H9 (cell line): ENCODE measurements at regions not wholly inside any gene's neighbourhood (a gene's known extent, or its start where the extent isn't known, plus 50 kb on each side); places are given as distances from the start of the nearest gene placed in this dataset.

Source experiments
- DNase-seq: peaks from one replicate; pipeline ENCODE4 v3.0.0-alpha.2; 2017
- H2AFZ ChIP-seq: one replicate; pipeline ENCODE4 v1.6.1; 2013; ENCODE audit warnings: mild to moderate bottlenecking, low read length, control low read depth, moderate library complexity
- H2AK5ac ChIP-seq: 2 replicates; pipeline ENCODE4 v1.6.1; 2013; ENCODE audit warnings: low read length, control low read depth, mixed read lengths; ENCODE audit not compliant: insufficient read length
- H2BK120ac ChIP-seq: one replicate; pipeline ENCODE4 v1.6.1; 2013; ENCODE audit warnings: low read depth, mild to moderate bottlenecking, low read length, control low read depth, inconsistent platforms; ENCODE audit not compliant: poor library complexity, severe bottlenecking
- H2BK12ac ChIP-seq: 2 replicates; pipeline ENCODE4 v1.6.1; 2013; ENCODE audit warnings: low read length, control low read depth, mixed read lengths, low read depth; ENCODE audit not compliant: insufficient read length
- H2BK15ac ChIP-seq: 2 replicates; pipeline ENCODE4 v1.6.1; 2013; ENCODE audit warnings: low read depth, low read length, control low read depth
- H2BK20ac ChIP-seq: one replicate; pipeline ENCODE4 v1.6.1; 2013; ENCODE audit warnings: low read depth, mild to moderate bottlenecking, low read length, control low read depth, inconsistent platforms; ENCODE audit not compliant: poor library complexity, severe bottlenecking
- H2BK5ac ChIP-seq: 2 replicates; pipeline ENCODE4 v1.6.1; 2013; ENCODE audit warnings: low read length, control low read depth, mixed read lengths; ENCODE audit not compliant: insufficient read length
- H3K14ac ChIP-seq: 2 replicates; pipeline ENCODE4 v1.6.1; 2013; ENCODE audit warnings: low read length, control low read depth; ENCODE audit not compliant: insufficient read depth
- H3K18ac ChIP-seq: 2 replicates; pipeline ENCODE4 v1.6.1; 2013; ENCODE audit warnings: low read depth, mild to moderate bottlenecking, mixed read lengths, low read length, control low read depth; ENCODE audit not compliant: insufficient read length
- H3K23ac ChIP-seq: 2 replicates; pipeline ENCODE4 v1.6.1; 2013; ENCODE audit warnings: low read length, control low read depth, mixed read lengths, low read depth; ENCODE audit not compliant: insufficient read length
- H3K23me2 ChIP-seq: 2 replicates; pipeline ENCODE4 v1.6.1; 2013; ENCODE audit warnings: low read depth, mild to moderate bottlenecking, mixed read lengths, low read length, control low read depth; ENCODE audit not compliant: insufficient read length, poor library complexity, severe bottlenecking
- H3K27ac ChIP-seq: 2 replicates; pipeline ENCODE4 v1.5.1; 2013; ENCODE audit warnings: low read length, control low read depth, mixed read lengths, low read depth; ENCODE audit not compliant: insufficient read length
- H3K27me3 ChIP-seq: 2 replicates; pipeline ENCODE4 v1.6.1; 2013; ENCODE audit warnings: low read length, control low read depth, inconsistent platforms; ENCODE audit not compliant: insufficient read depth
- H3K4ac ChIP-seq: 2 replicates; pipeline ENCODE4 v1.6.1; 2013; ENCODE audit warnings: low read depth, mild to moderate bottlenecking, control low read depth, inconsistent platforms, low read length, moderate library complexity
- H3K4me1 ChIP-seq: 2 replicates; pipeline ENCODE4 v1.6.1; 2013; ENCODE audit warnings: low read length, control low read depth, inconsistent platforms; ENCODE audit not compliant: insufficient read depth
- H3K4me2 ChIP-seq: 2 replicates; pipeline ENCODE4 v1.6.1; 2013; ENCODE audit warnings: low read length, control low read depth, mixed read lengths; ENCODE audit not compliant: insufficient read length, insufficient read depth
- H3K56ac ChIP-seq: 2 replicates; pipeline ENCODE4 v1.6.1; 2013; ENCODE audit warnings: low read depth, mild to moderate bottlenecking, mixed read lengths, low read length, control low read depth; ENCODE audit not compliant: insufficient read length
- H3K79me1 ChIP-seq: 2 replicates; pipeline ENCODE4 v1.6.1; 2013; ENCODE audit warnings: low read depth, mild to moderate bottlenecking, moderate library complexity, low read length, control low read depth, inconsistent platforms; ENCODE audit not compliant: insufficient read depth, poor library complexity, severe bottlenecking
- H3K79me2 ChIP-seq: 2 replicates; pipeline ENCODE4 v1.6.1; 2013; ENCODE audit warnings: low read length, control low read depth, inconsistent platforms; ENCODE audit not compliant: insufficient read depth
- H3K9ac ChIP-seq: 2 replicates; pipeline ENCODE4 v1.6.1; 2013; ENCODE audit warnings: low read length, control low read depth, mixed read lengths; ENCODE audit not compliant: insufficient read length; ENCODE audit errors: extremely low read depth
- H3K9me3 ChIP-seq: one replicate; pipeline ENCODE4 v1.6.1; 2013; ENCODE audit warnings: low read depth, low read length, inconsistent platforms; ENCODE audit not compliant: control insufficient read depth
- H3T11ph ChIP-seq: one replicate; pipeline ENCODE4 v1.6.1; 2013; ENCODE audit warnings: mild to moderate bottlenecking, low read length, control low read depth, inconsistent platforms
- H4K20me1 ChIP-seq: one replicate; pipeline ENCODE4 v1.6.1; 2013; ENCODE audit not compliant: control insufficient read depth, insufficient read length, insufficient read depth
- H4K5ac ChIP-seq: 2 replicates; pipeline ENCODE4 v1.6.1; 2013; ENCODE audit warnings: low read depth, mild to moderate bottlenecking, mixed read lengths, low read length, control low read depth; ENCODE audit not compliant: insufficient read length
- H4K8ac ChIP-seq: replicated peaks from 2 replicates; pipeline ENCODE4 v1.6.1; 2013; ENCODE audit warnings: low read length, control low read depth, mixed read lengths, low read depth; ENCODE audit not compliant: insufficient read length
- H4K91ac ChIP-seq: 2 replicates; pipeline ENCODE4 v1.6.1; 2013; ENCODE audit warnings: low read depth, mild to moderate bottlenecking, moderate library complexity, mixed read lengths, low read length, control low read depth; ENCODE audit not compliant: insufficient read length
- H3K27ac Mint-ChIP-seq, 3 experiments: 2 replicates in 2 of 3; 3 replicates in 1 of 3; pipeline ENCODE4 v1.8.0; 2020 to 2021; ENCODE audit warnings: mixed read lengths in 3 of 3, mild to moderate bottlenecking in 1 of 3, moderate library complexity in 1 of 3
- H3K27me3 Mint-ChIP-seq: 2 replicates; pipeline ENCODE4 v1.8.0; 2021; ENCODE audit warnings: low read depth, mild to moderate bottlenecking, moderate library complexity, mixed read lengths
- H3K36me3 Mint-ChIP-seq, 3 experiments: 2 replicates in 2 of 3; 3 replicates in 1 of 3; pipeline ENCODE4 v1.8.0; 2020 to 2021; ENCODE audit warnings: low read depth in 3 of 3, mixed read lengths in 3 of 3; ENCODE audit not compliant: insufficient read depth in 1 of 3
- H3K4me1 Mint-ChIP-seq, 2 experiments: 2 replicates each; pipeline ENCODE4 v1.8.0; 2020; ENCODE audit warnings: mixed read lengths in 2 of 2
- H3K4me3 Mint-ChIP-seq, 2 experiments: 2 replicates in 1 of 2; 3 replicates in 1 of 2; pipeline ENCODE4 v1.8.0; 2020 to 2021; ENCODE audit warnings: mild to moderate bottlenecking in 2 of 2, mixed read lengths in 2 of 2, moderate library complexity in 1 of 2
- H3K9me3 Mint-ChIP-seq, 2 experiments: 2 replicates in 1 of 2; 3 replicates in 1 of 2; pipeline ENCODE4 v1.8.0; 2020; ENCODE audit warnings: mild to moderate bottlenecking in 2 of 2, mixed read lengths in 2 of 2, moderate library complexity in 1 of 2
- CTCF ChIP-seq: fragments of 200-600 bp; sonication (generic); conservative IDR thresholded peaks from 3 replicates; pipeline ENCODE4 v1.8.0; 2021; ENCODE audit warnings: antibody characterized with exemption, mild to moderate bottlenecking
- WGBS: extraction: QIAGEN DNeasy Blood & Tissue Kit; methylation state at CpG from one replicate; pipeline ENCODE4 v1.1.7; 2013; ENCODE audit warnings: missing lambda C conversion rate, low lambda C conversion rate, mixed read lengths; ENCODE audit not compliant: insufficient read length; ENCODE audit errors: extremely low coverage; 5-methylcytosine and 5-hydroxymethylcytosine counted together

GRCh38 chr17:14940108-14940937 is 324.8 kb downstream of the PMP22 start:
- H3K9me3 Mint-ChIP-seq, result no peaks in the 10 kb centered on the region
- Histone ChIP-seq H2BK5ac (no peak overlapping the region), H3K23me2 (no peaks in the 10 kb centered on the region), H4K5ac (no peak overlapping the region), H3K14ac (no peak overlapping the region), H3K27ac (no peak overlapping the region), H4K20me1 (no peaks in the 10 kb centered on the region), H3T11ph (no peak overlapping the region), H3K9ac (no peak overlapping the region), H4K91ac (no peak overlapping the region), H2BK12ac (no peak overlapping the region), H3K4me1 (peaks cover 2% of the 10 kb centered on the region; the same call in 1 of the 2 replicates), H3K79me1 (no peaks in the 10 kb centered on the region), H3K27me3 (no peaks in the 10 kb centered on the region), H3K56ac (no peak overlapping the region), H2BK120ac (no peak overlapping the region), H3K4me2 (no peak overlapping the region), H2AFZ (no peak overlapping the region), H2BK20ac (no peak overlapping the region), H4K8ac (no peak overlapping the region), H2BK15ac (no peak overlapping the region), H3K4ac (no peak overlapping the region), H3K18ac (no peak overlapping the region), H3K9me3 (no peaks in the 10 kb centered on the region), H3K23ac (no peak overlapping the region), H2AK5ac (no peak overlapping the region), H3K79me2 (no peaks in the 10 kb centered on the region)
- no peak for TF ChIP-seq CTCF
- H3K4me1 Mint-ChIP-seq, result peaks cover 10 to 14% of the 10 kb centered on the region in 2 experiments
- H3K27ac Mint-ChIP-seq, result no peak overlapping the region
- no CpG with 5 or more reads among the region's 4 CpGs for WGBS
- H3K36me3 Mint-ChIP-seq, result no peaks in the 10 kb centered on the region
- H3K4me3 Mint-ChIP-seq, result no peak overlapping the region
- no peaks in the 10 kb centered on the region; the same call in 1 of the 2 replicates for H3K27me3 Mint-ChIP-seq
- no peak for DNase-seq
